GM23248 (cell line): ENCODE measurements at regions not wholly inside any gene's neighbourhood (a gene's known extent, or its start where the extent isn't known, plus 50 kb on each side); places are given as distances from the start of the nearest gene placed in this dataset.
A peak's percentile ranks its signal among the peaks of the same experiment; 100 is the strongest.

Source experiments
- DNase-seq: peaks from one replicate; pipeline ENCODE4 v3.0.0-alpha.2; 2015
- H2AFZ ChIP-seq: fragments of 200-600 bp; sonication (generic); 2 replicates; pipeline ENCODE4 v1.6.1; 2016; ENCODE audit warnings: antibody characterized with exemption
- H3F3A ChIP-seq: fragments of 200-600 bp; sonication (generic); 2 replicates; pipeline ENCODE4 v1.6.1; 2016; ENCODE audit warnings: mild to moderate bottlenecking, antibody characterized with exemption, mixed run types; ENCODE audit not compliant: insufficient read depth
- H3K27ac ChIP-seq: fragments of 200-600 bp; sonication (generic); 2 replicates; pipeline ENCODE4 v1.5.1; 2016; ENCODE audit warnings: mild to moderate bottlenecking
- H3K27me3 ChIP-seq: fragments of 200-600 bp; sonication (generic); replicated peaks from 2 replicates; pipeline ENCODE4 v1.6.1; 2016; ENCODE audit warnings: mild to moderate bottlenecking; ENCODE audit not compliant: insufficient read depth
- H3K36me3 ChIP-seq: fragments of 200-600 bp; sonication (generic); 2 replicates; pipeline ENCODE4 v1.6.1; 2016; ENCODE audit warnings: low read depth, mild to moderate bottlenecking
- H3K4me1 ChIP-seq: fragments of 200-600 bp; sonication (generic); 2 replicates; pipeline ENCODE4 v1.6.1; 2016; ENCODE audit warnings: mild to moderate bottlenecking; ENCODE audit not compliant: insufficient read depth
- H3K4me2 ChIP-seq: fragments of 200-600 bp; sonication (generic); one replicate; pipeline ENCODE4 v1.6.1; 2016; ENCODE audit warnings: mild to moderate bottlenecking; ENCODE audit not compliant: unreplicated experiment
- H3K4me3 ChIP-seq: fragments of 200-600 bp; sonication (generic); 2 replicates; pipeline ENCODE4 v1.5.1; 2016; ENCODE audit warnings: mild to moderate bottlenecking
- H3K79me2 ChIP-seq: fragments of 200-600 bp; sonication (generic); 2 replicates; pipeline ENCODE4 v1.6.1; 2016; ENCODE audit warnings: mild to moderate bottlenecking; ENCODE audit not compliant: insufficient read depth
- H3K9ac ChIP-seq: fragments of 200-600 bp; sonication (generic); 2 replicates; pipeline ENCODE4 v1.6.1; 2016; ENCODE audit warnings: mild to moderate bottlenecking
- H3K9me2 ChIP-seq: fragments of 200-600 bp; sonication (generic); 2 replicates; pipeline ENCODE4 v1.6.1; 2016; ENCODE audit warnings: mixed run types, mild to moderate bottlenecking, moderate library complexity; ENCODE audit not compliant: insufficient read depth
- H3K9me3 ChIP-seq: fragments of 200-600 bp; sonication (generic); one replicate; pipeline ENCODE4 v1.6.1; 2017; ENCODE audit warnings: low read depth
- H4K20me1 ChIP-seq: fragments of 200-600 bp; sonication (generic); 2 replicates; pipeline ENCODE4 v1.6.0; 2016; ENCODE audit not compliant: insufficient read depth
- EZH2 ChIP-seq: fragments of 200-600 bp; sonication (generic); IDR thresholded peaks from 2 replicates; pipeline ENCODE4 v1.6.1; 2018; ENCODE audit warnings: antibody characterized with exemption, mild to moderate bottlenecking; ENCODE audit not compliant: insufficient read depth, poor library complexity, severe bottlenecking
- EZH2phosphoT487 ChIP-seq: fragments of 200-600 bp; sonication (generic); IDR thresholded peaks from 2 replicates; pipeline ENCODE4 v1.6.1; 2018; ENCODE audit warnings: antibody characterized with exemption, moderate library complexity, mild to moderate bottlenecking, low read depth; ENCODE audit not compliant: insufficient read depth
- whole genome bisulfite sequencing, 2 experiments: methylation state at CpG; one replicate each; pipeline ENCODE4 v1.1.6; 2015 to 2017; ENCODE audit warnings: low lambda C conversion rate in 2 of 2, low coverage in 1 of 2; ENCODE audit errors: missing lambda C conversion rate in 2 of 2; 5-methylcytosine and 5-hydroxymethylcytosine counted together
- in situ Hi-C: fragments of 300-500 bp; cut with MboI; formaldehyde crosslinking; loops from 2 replicates; pipeline ENCODE4 v1.15.0; 2020

DNA sequence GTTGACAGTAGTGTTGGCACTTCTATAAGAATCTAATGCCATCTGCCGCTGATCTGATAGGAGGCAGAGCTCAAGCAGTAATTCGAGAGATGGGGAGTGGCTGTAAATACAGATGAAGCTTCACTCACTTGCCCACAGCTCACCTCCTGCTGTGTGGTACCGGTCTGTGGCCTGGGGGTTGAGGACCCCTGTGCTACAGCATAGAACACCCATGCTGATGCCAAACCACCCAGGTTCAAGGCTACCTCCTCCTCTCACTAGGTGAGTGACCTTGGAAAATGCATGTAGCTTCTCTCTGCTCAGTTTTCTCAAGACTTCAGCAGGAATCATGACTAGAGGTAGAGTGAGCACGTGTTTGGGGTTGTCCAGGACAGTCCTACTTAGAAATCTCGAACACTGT, 263.4 kb downstream of the SH3BP4 start:
- peaks cover 22% of the 10 kb centered on the region; the same call in 1 of the 2 replicates for H3F3A ChIP-seq
- WGBS, 2 experiments, result 83 to 91% methylated on average over 5 of the region's 5 CpGs
- no peak overlapping the region for H3K4me2 ChIP-seq
- H3K9me2 ChIP-seq, result no peaks in the 10 kb centered on the region
- peaks cover 22% of the 10 kb centered on the region for H3K4me1 ChIP-seq
- no peak overlapping the region for H3K9ac ChIP-seq
- no peaks in the 10 kb centered on the region for H3K36me3 ChIP-seq
- no peaks in the 10 kb centered on the region for H3K27me3 ChIP-seq
- no peaks in the 10 kb centered on the region for H3K9me3 ChIP-seq
- H3K79me2 ChIP-seq, result no peaks in the 10 kb centered on the region
- in situ Hi-C loops, result no loop called here
- H3K4me3 ChIP-seq, result no peak overlapping the region
- no peak overlapping the region for H3K27ac ChIP-seq
- no peak for DNase-seq
- H4K20me1 ChIP-seq, result no peaks in the 10 kb centered on the region
- TF ChIP-seq EZH2phosphoT487 (no peak), EZH2 (no peak)
- no peak overlapping the region for H2AFZ ChIP-seq

GRCh38 chr2:235216901-235217300, 265.1 kb downstream of the SH3BP4 start:
- Histone ChIP-seq H3K9me2 (no peaks in the 10 kb centered on the region), H3F3A (peaks cover 22% of the 10 kb centered on the region; the same call in 1 of the 2 replicates), H3K4me2 (peak overlapping the region; percentile 55), H3K27ac (peak overlapping the region; percentile 84), H4K20me1 (no peaks in the 10 kb centered on the region), H3K9me3 (no peaks in the 10 kb centered on the region), H3K9ac (peak overlapping the region; percentile 51), H3K79me2 (no peaks in the 10 kb centered on the region), H3K27me3 (no peaks in the 10 kb centered on the region), H3K4me1 (peaks cover 22% of the 10 kb centered on the region), H3K4me3 (no peak overlapping the region), H3K36me3 (no peaks in the 10 kb centered on the region), H2AFZ (peak overlapping the region; percentile 55)
- 0 to 3% methylated on average over 3 of the region's 3 CpGs for whole genome bisulfite sequencing, 2 experiments
- no peak for TF ChIP-seq EZH2phosphoT487
- no peak for TF ChIP-seq EZH2
- in situ Hi-C loops, result no loop called here
- peak; percentile 78 for DNase-seq

GRCh38 chr2:235217846-235218245, 266.0 kb downstream of the SH3BP4 start:
- DNase-seq, result peak; percentile 82
- in situ Hi-C loops, result no loop called here

DNA sequence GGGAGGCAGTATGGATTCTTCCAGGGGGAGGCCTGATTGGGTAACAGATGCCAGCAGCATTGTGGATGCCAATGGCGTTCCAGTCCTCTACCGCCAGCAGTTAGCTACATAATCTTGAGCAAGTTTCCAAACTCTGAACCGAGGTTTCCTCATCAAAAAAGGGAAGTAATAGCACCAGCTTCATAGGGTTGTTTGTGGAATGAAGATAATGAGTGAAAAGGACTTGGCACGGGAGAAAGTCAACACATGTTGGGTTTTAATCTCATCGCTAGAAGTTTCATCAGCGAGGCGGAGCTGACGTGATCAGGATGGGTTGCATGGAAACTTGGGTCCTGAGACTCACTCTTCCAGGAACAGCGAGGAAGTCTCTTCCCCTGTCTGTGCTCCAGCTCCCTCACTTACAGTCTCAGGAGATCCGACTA, 266.7 kb downstream of the SH3BP4 start:
- no peak overlapping the region for H3K4me3 ChIP-seq
- no peaks in the 10 kb centered on the region for H3K27me3 ChIP-seq
- no peak for TF ChIP-seq EZH2phosphoT487
- no peak for TF ChIP-seq EZH2
- no peaks in the 10 kb centered on the region for H3K79me2 ChIP-seq
- WGBS, 2 experiments, result 82 to 86% methylated on average over 10 of the region's 10 CpGs
- H3K27ac ChIP-seq, result peak overlapping the region; percentile 84
- H3K4me1 ChIP-seq, result peaks cover 28% of the 10 kb centered on the region
- peaks cover 22% of the 10 kb centered on the region; the same call in 1 of the 2 replicates for H3F3A ChIP-seq
- H3K4me2 ChIP-seq, result peak overlapping the region; percentile 14
- H3K36me3 ChIP-seq, result no peaks in the 10 kb centered on the region
- no peak overlapping the region for H2AFZ ChIP-seq
- no peaks in the 10 kb centered on the region for H3K9me2 ChIP-seq
- no peak overlapping the region for H3K9ac ChIP-seq
- no peaks in the 10 kb centered on the region for H3K9me3 ChIP-seq
- in situ Hi-C loops, result no loop called here
- H4K20me1 ChIP-seq, result no peaks in the 10 kb centered on the region
- DNase-seq, result no peak

More at GRCh38 chr2:235217846-235218245, 266.0 kb downstream of the SH3BP4 start:
- peak overlapping the region; percentile 55 for H2AFZ ChIP-seq
- peaks cover 24% of the 10 kb centered on the region for H3K4me1 ChIP-seq
- H3K27ac ChIP-seq, result peak overlapping the region; percentile 84
- 85 to 89% methylated on average over 5 of the region's 5 CpGs for WGBS, 2 experiments
- H3K36me3 ChIP-seq, result no peaks in the 10 kb centered on the region
- TF ChIP-seq EZH2phosphoT487 (no peak), EZH2 (no peak)
- H3K4me3 ChIP-seq, result no peak overlapping the region; the same call in 1 of the 2 replicates
- H3K79me2 ChIP-seq, result no peaks in the 10 kb centered on the region
- peak overlapping the region; percentile 51 for H3K9ac ChIP-seq
- peaks cover 22% of the 10 kb centered on the region; the same call in 1 of the 2 replicates for H3F3A ChIP-seq
- H3K4me2 ChIP-seq, result peak overlapping the region; percentile 55
- H3K27me3 ChIP-seq, result no peaks in the 10 kb centered on the region
- H3K9me2 ChIP-seq, result no peaks in the 10 kb centered on the region
- no peaks in the 10 kb centered on the region for H4K20me1 ChIP-seq
- no peaks in the 10 kb centered on the region for H3K9me3 ChIP-seq
